HepG2 (cell line): ENCODE measurements at regions not wholly inside any gene's neighbourhood (a gene's known extent, or its start where the extent isn't known, plus 50 kb on each side); places are given as distances from the start of the nearest gene placed in this dataset.
A peak's percentile ranks its signal among the peaks of the same experiment; 100 is the strongest.

Experiments used
- ARNT2 ChIP-seq: sonication (generic); formaldehyde crosslinking; IDR thresholded peaks from 2 replicates; pipeline ENCODE4 v1.8.0; 2022; ENCODE audit warnings: mild to moderate bottlenecking, low read depth, missing genetic modification reagents, moderate library complexity
- FOXA3 ChIP-seq: IDR thresholded peaks from 2 replicates; pipeline ENCODE4 v1.6.1; 2016; ENCODE audit warnings: missing genetic modification reagents, missing compliant biosample characterization
- GFI1 ChIP-seq: sonication (generic); formaldehyde crosslinking; IDR thresholded peaks from 2 replicates; pipeline ENCODE4 v1.5.0; 2020; ENCODE audit warnings: missing genetic modification reagents, mild to moderate bottlenecking, borderline replicate concordance
- ISL2 ChIP-seq: sonication (generic); formaldehyde crosslinking; IDR thresholded peaks from 2 replicates; pipeline ENCODE4 v1.5.0; 2020; ENCODE audit warnings: missing genetic modification reagents
- LCORL ChIP-seq, 2 experiments: fragments of 450-650 bp in 1 of 2; sonication (generic) in 1 of 2; formaldehyde crosslinking in 1 of 2; IDR thresholded peaks; 2 replicates each; pipeline versions ENCODE4 v1.5.0 to v1.6.1; 2017 to 2020; ENCODE audit warnings: antibody characterized with exemption in 1 of 2, missing genetic modification reagents in 1 of 2
- SIX1 ChIP-seq: sonication (generic); formaldehyde crosslinking; IDR thresholded peaks from 2 replicates; pipeline ENCODE4 v1.4.0; 2020; ENCODE audit warnings: missing genetic modification reagents, borderline replicate concordance
- SP2 ChIP-seq: sonication (generic); formaldehyde crosslinking; IDR thresholded peaks from 2 replicates; pipeline ENCODE4 v1.5.1; 2020; ENCODE audit warnings: mild to moderate bottlenecking, missing genetic modification reagents
- TEAD3 ChIP-seq: optimal IDR thresholded peaks from 2 replicates; pipeline ENCODE3; 2016; ENCODE audit warnings: borderline replicate concordance
- ZFYVE20 ChIP-seq: sonication (generic); formaldehyde crosslinking; IDR thresholded peaks from 2 replicates; pipeline ENCODE4 v1.8.0; 2023; ENCODE audit warnings: low read depth, mild to moderate bottlenecking, moderate library complexity, missing genetic modification reagents, borderline replicate concordance
- ZMYM4 ChIP-seq: sonication (generic); formaldehyde crosslinking; IDR thresholded peaks from 2 replicates; pipeline ENCODE4 v1.8.1; 2023; ENCODE audit warnings: mild to moderate bottlenecking, missing genetic modification reagents
- ZNF232 ChIP-seq: sonication (generic); formaldehyde crosslinking; IDR thresholded peaks from 2 replicates; pipeline ENCODE4 v1.4.0; 2020; ENCODE audit warnings: missing genetic modification reagents, borderline replicate concordance
- ZNF552 ChIP-seq: sonication (generic); formaldehyde crosslinking; IDR thresholded peaks from 2 replicates; pipeline ENCODE4 v1.9.0; 2022; ENCODE audit warnings: missing genetic modification reagents, mild to moderate bottlenecking, borderline replicate concordance
- ZNF75D ChIP-seq: sonication (generic); formaldehyde crosslinking; IDR thresholded peaks from 2 replicates; pipeline ENCODE4 v1.8.1; 2023; ENCODE audit warnings: missing genetic modification reagents, mild to moderate bottlenecking, borderline replicate concordance
- ZXDC ChIP-seq: sonication (generic); formaldehyde crosslinking; IDR thresholded peaks from 2 replicates; pipeline ENCODE4 v1.5.0; 2020; ENCODE audit warnings: mild to moderate bottlenecking, missing genetic modification reagents
- TF ChIP-seq, protein P1 (sequence below): sonication (generic); formaldehyde crosslinking; IDR thresholded peaks from 2 replicates; pipeline ENCODE4 v1.5.0; 2020; ENCODE audit warnings: missing genetic modification reagents, mild to moderate bottlenecking, borderline replicate concordance
- TF ChIP-seq, protein P2 (sequence below), 2 experiments: sonication (generic) in 1 of 2; formaldehyde crosslinking in 1 of 2; IDR thresholded peaks; 2 replicates each; pipeline versions ENCODE4 v1.6.1 to v1.9.0; 2014 to 2022; ENCODE audit warnings: antibody characterized with exemption in 1 of 2, borderline replicate concordance in 1 of 2, inconsistent platforms in 1 of 2, low read depth in 1 of 2, missing genetic modification reagents in 1 of 2
- TF ChIP-seq, protein P3 (sequence below): sonication (generic); formaldehyde crosslinking; IDR thresholded peaks from 2 replicates; pipeline ENCODE4 v1.5.0; 2020; ENCODE audit warnings: missing genetic modification reagents

- TF ChIP-seq ZXDC (CRISPR knock-in tag), result no peak
- TF ChIP-seq ZNF552, result no peak
- no peak for TF ChIP-seq LCORL (IDR thresholded peaks at IDR 0.05)
- no peak; the same call in 1 of the 2 replicates for TF ChIP-seq LCORL (CRISPR knock-in tag; IDR thresholded peaks at IDR 0.05)
- peak; percentile 64; the same call in 1 of the 2 replicates for TF ChIP-seq FOXA3 (CRISPR knock-in tag)
- peak; percentile 69; the same call in 1 of the 2 replicates for TF ChIP-seq ISL2 (CRISPR knock-in tag)
- no peak for TF ChIP-seq ARNT2 (CRISPR knock-in tag)
- no peak for TF ChIP-seq ZNF75D (CRISPR knock-in tag)
- TF ChIP-seq, protein P1, sequence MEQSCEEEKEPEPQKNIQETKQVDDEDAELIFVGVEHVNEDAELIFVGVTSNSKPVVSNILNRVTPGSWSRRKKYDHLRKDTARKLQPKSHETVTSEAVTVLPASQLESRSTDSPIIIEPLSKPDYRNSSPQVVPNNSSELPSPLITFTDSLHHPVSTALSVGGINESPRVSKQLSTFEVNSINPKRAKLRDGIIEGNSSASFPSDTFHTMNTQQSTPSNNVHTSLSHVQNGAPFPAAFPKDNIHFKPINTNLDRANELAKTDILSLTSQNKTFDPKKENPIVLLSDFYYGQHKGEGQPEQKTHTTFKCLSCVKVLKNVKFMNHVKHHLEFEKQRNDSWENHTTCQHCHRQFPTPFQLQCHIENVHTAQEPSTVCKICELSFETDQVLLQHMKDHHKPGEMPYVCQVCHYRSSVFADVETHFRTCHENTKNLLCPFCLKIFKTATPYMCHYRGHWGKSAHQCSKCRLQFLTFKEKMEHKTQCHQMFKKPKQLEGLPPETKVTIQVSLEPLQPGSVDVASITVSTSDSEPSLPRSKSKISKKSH (CRISPR knock-in tag), result no peak
- TF ChIP-seq ZNF232 (CRISPR knock-in tag), result no peak
- peak; percentile 27; the same call in 1 of the 2 replicates for TF ChIP-seq ZMYM4 (CRISPR knock-in tag)
- TF ChIP-seq ZFYVE20 (CRISPR knock-in tag), result no peak
- no peak for TF ChIP-seq SP2 (CRISPR knock-in tag)
- TF ChIP-seq, protein P2, sequence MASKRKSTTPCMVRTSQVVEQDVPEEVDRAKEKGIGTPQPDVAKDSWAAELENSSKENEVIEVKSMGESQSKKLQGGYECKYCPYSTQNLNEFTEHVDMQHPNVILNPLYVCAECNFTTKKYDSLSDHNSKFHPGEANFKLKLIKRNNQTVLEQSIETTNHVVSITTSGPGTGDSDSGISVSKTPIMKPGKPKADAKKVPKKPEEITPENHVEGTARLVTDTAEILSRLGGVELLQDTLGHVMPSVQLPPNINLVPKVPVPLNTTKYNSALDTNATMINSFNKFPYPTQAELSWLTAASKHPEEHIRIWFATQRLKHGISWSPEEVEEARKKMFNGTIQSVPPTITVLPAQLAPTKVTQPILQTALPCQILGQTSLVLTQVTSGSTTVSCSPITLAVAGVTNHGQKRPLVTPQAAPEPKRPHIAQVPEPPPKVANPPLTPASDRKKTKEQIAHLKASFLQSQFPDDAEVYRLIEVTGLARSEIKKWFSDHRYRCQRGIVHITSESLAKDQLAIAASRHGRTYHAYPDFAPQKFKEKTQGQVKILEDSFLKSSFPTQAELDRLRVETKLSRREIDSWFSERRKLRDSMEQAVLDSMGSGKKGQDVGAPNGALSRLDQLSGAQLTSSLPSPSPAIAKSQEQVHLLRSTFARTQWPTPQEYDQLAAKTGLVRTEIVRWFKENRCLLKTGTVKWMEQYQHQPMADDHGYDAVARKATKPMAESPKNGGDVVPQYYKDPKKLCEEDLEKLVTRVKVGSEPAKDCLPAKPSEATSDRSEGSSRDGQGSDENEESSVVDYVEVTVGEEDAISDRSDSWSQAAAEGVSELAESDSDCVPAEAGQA (IDR thresholded peaks at IDR 0.05; ENCODE audit: low read depth), result no peak
- TF ChIP-seq, protein P2 (CRISPR knock-in tag; IDR thresholded peaks at IDR 0.05; ENCODE audit: borderline replicate concordance), result no peak
- no peak; the same call in 1 of the 2 replicates for TF ChIP-seq SIX1 (CRISPR knock-in tag)
- TF ChIP-seq GFI1 (CRISPR knock-in tag), result 0 out of 2 replicates have a peak, but pooled peaks have one; percentile 46
- TF ChIP-seq, protein P3, sequence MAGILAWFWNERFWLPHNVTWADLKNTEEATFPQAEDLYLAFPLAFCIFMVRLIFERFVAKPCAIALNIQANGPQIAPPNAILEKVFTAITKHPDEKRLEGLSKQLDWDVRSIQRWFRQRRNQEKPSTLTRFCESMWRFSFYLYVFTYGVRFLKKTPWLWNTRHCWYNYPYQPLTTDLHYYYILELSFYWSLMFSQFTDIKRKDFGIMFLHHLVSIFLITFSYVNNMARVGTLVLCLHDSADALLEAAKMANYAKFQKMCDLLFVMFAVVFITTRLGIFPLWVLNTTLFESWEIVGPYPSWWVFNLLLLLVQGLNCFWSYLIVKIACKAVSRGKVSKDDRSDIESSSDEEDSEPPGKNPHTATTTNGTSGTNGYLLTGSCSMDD (CRISPR knock-in tag), result no peak
- TF ChIP-seq TEAD3 (CRISPR knock-in tag), result peak; percentile 31
Measured at GRCh38 chr2:12514631-12515437, 201.9 kb upstream of the TRIB2 start (continued).
